ENCODE measurements at regions not wholly inside any gene's neighbourhood (a gene's known extent, or its start where the extent isn't known, plus 50 kb on each side); places are given as distances from the start of the nearest gene placed in this dataset.

DNA sequence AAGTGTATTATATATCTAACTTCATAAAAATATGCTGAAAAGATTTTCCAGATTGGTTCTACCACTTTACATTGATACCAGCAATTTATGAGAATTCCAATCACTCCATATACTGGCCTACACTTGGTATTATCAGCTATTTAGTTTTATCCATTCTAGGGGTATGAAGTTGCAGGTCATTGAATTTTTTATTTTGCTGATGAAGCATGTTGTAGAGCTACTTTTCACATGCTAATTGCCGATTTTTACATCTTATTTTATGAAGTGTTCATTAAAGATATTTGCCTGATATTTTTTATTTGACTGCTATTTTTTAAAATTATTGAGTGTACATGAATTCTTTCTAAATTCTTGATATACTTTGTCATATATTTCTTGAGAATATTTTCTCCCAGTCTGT lies 542.1 kb downstream of the ADCYAP1 start:
- no peak for DNase-seq
- Mint-ChIP-seq H3K4me1 (no peaks in the 10 kb centered on the region), H3K27me3 (no peaks in the 10 kb centered on the region), H3K27ac (no peak overlapping the region), H3K4me3 (no peak overlapping the region), H3K36me3 (no peaks in the 10 kb centered on the region), H3K9me3 (peaks cover 0 to 1% (median 0%) of the 10 kb centered on the region in 7 donors)
- ATAC-seq (ENCODE audit: low read depth in 2 of 2) = no peak

DNA sequence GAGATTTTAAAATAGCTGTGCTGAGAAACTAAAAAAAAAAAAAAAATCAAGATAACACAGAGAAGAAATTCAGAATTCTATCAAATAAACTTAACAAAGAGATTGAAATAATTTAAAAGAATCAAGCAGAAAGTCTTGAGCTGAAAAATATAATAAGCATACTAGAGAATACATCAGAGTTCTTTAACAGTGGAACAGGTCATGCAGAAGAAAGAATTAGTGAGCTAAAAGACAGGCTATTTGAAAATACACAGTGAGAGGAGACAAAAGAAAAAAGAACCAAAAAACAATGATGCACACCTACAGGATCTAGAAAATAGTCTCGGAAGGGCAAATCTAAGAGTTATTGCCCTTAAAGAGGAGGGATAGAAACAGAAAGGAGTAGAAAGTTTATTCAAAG lies 548.1 kb downstream of the ADCYAP1 start:
- Mint-ChIP-seq H3K9me3 (peaks cover 2 to 26% (median 11%) of the 10 kb centered on the region in 7 donors), H3K36me3 (no peaks in the 10 kb centered on the region), H3K4me1 (no peaks in the 10 kb centered on the region), H3K27me3 (no peaks in the 10 kb centered on the region), H3K4me3 (no peak overlapping the region), H3K27ac (peak overlapping the region in 1 of 6 donors; percentile 32)
- ATAC-seq (ENCODE audit: low read depth in 2 of 2) (no peak), DNase-seq (no peak)

DNA sequence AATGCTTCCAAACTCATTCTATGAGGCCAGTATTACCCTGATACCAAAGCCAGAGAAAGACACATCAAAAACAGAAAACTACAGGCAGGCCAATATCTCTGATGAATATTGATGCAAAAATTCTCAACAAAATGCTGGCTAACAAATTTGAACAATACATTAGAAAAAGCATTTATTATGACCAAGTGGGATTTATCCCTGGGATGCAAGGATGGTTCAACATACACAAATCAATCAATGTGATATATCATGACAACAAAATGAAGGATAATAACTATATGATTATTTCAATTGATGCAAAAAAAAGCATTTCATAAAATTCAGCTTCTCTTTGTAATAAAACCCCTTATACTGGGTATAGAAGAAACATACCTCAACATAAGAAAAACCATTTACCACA lies 550.9 kb downstream of the ADCYAP1 start:
- peaks cover 2 to 33% (median 19%) of the 10 kb centered on the region in 7 donors for H3K9me3 Mint-ChIP-seq
- H3K27ac Mint-ChIP-seq = no peak overlapping the region
- ATAC-seq (ENCODE audit: low read depth in 2 of 2) (no peak), DNase-seq (no peak)
- no peak overlapping the region for H3K4me3 Mint-ChIP-seq
- H3K27me3 Mint-ChIP-seq = no peaks in the 10 kb centered on the region
- H3K4me1 Mint-ChIP-seq = no peaks in the 10 kb centered on the region
- no peaks in the 10 kb centered on the region for H3K36me3 Mint-ChIP-seq

DNA sequence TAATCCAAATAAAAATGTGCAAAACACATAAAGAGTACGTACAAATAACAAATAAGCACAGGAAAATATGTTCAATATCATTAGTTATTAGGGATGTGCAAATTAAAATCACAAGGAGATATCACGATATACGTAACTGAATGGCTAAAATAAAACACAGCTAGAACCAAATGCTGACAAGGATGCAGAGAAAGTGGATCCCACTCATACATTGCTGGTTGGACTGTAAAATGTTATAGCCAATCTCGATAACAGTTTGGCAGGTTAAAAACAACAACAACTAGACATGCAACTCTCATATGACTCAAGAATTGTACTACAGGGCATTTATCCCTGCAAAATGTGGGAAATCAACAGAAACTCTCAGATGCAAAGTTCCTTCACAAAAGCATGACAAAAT lies 553.9 kb downstream of the ADCYAP1 start:
- H3K4me3 Mint-ChIP-seq = no peak overlapping the region
- DNase-seq = no peak
- peaks cover 0 to 21% (median 10%) of the 10 kb centered on the region in 7 donors for H3K9me3 Mint-ChIP-seq
- H3K27me3 Mint-ChIP-seq = no peaks in the 10 kb centered on the region
- no peak overlapping the region for H3K27ac Mint-ChIP-seq
- H3K4me1 Mint-ChIP-seq = no peaks in the 10 kb centered on the region
- ATAC-seq (ENCODE audit: low read depth in 2 of 2) = no peak
- no peaks in the 10 kb centered on the region for H3K36me3 Mint-ChIP-seq

DNA sequence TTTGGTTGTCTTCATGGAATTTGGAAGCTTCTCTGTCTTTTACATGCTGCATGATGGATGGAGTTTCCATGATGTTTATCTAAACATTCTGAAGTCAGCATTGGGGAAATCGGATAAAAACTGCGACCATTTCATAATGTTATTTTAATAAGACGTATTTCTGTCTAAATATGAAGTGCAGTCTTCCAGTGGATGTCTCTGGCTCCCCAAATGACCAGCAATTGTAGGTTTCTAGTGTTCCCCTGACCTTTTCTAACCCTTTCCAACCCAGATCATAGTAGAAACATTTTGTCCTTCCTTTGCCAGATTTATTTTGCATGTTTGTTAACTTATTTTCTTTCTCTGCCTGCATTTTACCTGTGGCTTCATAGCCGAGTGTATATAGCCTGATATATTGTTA lies 559.3 kb downstream of the ADCYAP1 start:
- no peak for ATAC-seq (ENCODE audit: low read depth in 2 of 2)
- no peaks in the 10 kb centered on the region for H3K27me3 Mint-ChIP-seq
- peaks cover 0 to 9% (median 3%) of the 10 kb centered on the region in 7 donors for H3K9me3 Mint-ChIP-seq
- no peak for DNase-seq
- no peaks in the 10 kb centered on the region for H3K36me3 Mint-ChIP-seq
- no peak overlapping the region for H3K27ac Mint-ChIP-seq
- no peak overlapping the region for H3K4me3 Mint-ChIP-seq
- no peaks in the 10 kb centered on the region for H3K4me1 Mint-ChIP-seq

DNA sequence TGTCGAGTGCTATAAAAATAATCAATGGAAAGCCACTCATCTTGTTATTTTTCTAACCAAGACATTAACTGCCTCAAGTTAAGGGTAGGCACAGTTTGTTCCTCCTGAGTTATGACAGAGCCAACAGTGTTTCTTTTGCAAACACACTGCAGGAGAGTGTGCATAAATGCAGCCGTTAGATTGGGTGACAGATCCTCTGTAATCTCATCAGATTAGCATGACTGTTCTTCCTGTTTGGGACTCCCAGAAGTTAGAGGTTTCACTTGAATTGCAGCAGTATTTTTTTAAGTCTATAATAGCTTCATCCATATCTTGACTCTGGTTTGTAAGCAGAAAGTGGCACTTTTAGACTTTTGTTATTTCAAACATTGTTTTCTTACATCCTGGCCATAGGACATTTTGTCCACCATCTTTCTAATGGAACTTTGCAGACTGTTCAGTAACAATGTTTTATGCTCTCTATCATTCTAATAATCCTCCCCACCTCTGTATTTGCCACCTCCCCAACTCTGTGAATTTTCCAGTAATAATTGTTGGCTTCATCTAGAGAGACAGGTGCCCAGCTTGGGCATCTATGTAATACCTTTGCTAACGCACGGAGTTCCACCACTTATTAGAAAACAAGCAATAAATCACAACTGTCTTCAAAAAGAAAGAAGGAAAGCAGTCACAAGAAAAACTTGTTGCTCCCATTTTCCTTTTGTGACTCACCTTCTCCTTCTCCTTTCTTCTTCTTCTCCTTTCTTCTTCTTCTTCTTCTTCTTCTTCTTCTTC lies 560.0 kb downstream of the ADCYAP1 start:
- Mint-ChIP-seq H3K27ac (no peak overlapping the region), H3K4me3 (no peak overlapping the region), H3K9me3 (peaks cover 0 to 4% (median 2%) of the 10 kb centered on the region in 7 donors), H3K36me3 (no peaks in the 10 kb centered on the region), H3K4me1 (no peaks in the 10 kb centered on the region), H3K27me3 (no peaks in the 10 kb centered on the region)
- no peak for ATAC-seq (ENCODE audit: low read depth in 2 of 2)
- DNase-seq = no peak

DNA sequence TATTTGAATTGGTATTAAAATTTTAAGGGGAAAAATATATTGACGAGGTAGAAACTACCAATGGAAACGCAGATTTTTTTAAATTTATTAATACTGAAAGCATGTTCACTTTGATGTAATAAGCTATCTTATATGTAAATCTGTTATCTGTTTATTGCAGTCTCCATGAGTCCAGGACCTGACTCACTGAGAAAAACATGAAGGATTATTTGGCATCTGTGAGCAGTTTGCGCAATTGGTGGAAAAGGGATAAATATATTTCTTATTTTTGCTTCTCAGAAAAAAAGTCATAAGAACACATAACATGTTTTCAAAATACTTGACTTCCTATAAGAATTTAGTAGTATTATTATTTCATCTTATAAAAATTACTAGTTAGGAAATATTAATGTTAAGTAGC lies 561.4 kb downstream of the ADCYAP1 start:
- no peaks in the 10 kb centered on the region for H3K27me3 Mint-ChIP-seq
- H3K36me3 Mint-ChIP-seq = no peaks in the 10 kb centered on the region
- H3K27ac Mint-ChIP-seq = no peak overlapping the region
- no peaks in the 10 kb centered on the region for H3K4me1 Mint-ChIP-seq
- DNase-seq (no peak), ATAC-seq (ENCODE audit: low read depth in 2 of 2) (no peak)
- H3K4me3 Mint-ChIP-seq = no peak overlapping the region
- peaks cover 0 to 8% (median 3%) of the 10 kb centered on the region in 7 donors for H3K9me3 Mint-ChIP-seq

DNA sequence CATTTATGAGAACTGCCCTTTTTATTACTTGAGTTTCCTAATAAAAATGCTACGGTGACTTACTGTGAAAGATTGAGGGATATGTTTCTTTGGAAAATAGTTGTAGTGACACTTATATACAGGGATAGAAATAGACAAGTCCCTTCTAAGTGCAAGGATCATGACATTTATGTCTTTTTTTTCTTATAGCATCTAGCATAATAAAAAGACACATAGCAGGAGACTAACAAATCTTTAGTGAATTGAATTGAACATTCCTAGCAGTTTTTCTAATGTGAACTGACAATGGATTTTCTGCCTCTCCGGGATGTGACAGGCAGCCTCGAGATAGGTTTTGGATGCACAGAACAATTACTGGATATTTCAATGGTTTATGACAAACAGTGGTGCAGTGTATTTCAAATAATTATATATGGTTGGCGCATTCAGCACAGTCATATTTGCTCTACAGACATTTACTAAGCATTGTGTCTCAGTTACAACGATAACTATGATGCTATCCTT lies 562.8 kb downstream of the ADCYAP1 start:
- DNase-seq = no peak
- H3K4me3 Mint-ChIP-seq = no peak overlapping the region
- no peaks in the 10 kb centered on the region for H3K4me1 Mint-ChIP-seq
- H3K9me3 Mint-ChIP-seq = peaks cover 0 to 8% (median 3%) of the 10 kb centered on the region in 7 donors
- no peaks in the 10 kb centered on the region for H3K36me3 Mint-ChIP-seq
- no peak for ATAC-seq (ENCODE audit: low read depth in 2 of 2)
- no peaks in the 10 kb centered on the region for H3K27me3 Mint-ChIP-seq
- H3K27ac Mint-ChIP-seq = no peak overlapping the region

DNA sequence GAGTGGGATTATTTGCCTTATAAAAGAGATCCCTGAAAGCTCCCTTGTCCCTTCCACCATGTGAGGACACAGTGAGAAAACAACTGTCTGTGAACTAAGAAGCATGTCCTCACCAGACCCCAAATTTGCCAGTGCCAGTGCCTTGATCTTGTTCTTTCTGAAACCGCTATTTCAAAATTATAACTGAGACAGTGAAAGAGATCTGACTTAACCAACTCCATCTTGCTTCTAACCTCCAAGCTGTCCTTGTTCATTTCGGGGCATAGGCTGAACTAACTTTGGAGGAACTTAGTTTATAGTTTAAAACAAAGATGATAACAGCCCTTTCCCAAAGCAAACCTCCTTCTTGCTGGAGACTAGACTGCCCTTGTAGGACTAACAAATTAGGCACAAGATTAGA lies 563.9 kb downstream of the ADCYAP1 start:
- H3K4me3 Mint-ChIP-seq = no peak overlapping the region
- H3K27ac Mint-ChIP-seq = no peak overlapping the region
- H3K36me3 Mint-ChIP-seq = no peaks in the 10 kb centered on the region
- DNase-seq (no peak), ATAC-seq (ENCODE audit: low read depth in 2 of 2) (no peak)
- H3K27me3 Mint-ChIP-seq = no peaks in the 10 kb centered on the region
- peaks cover 0 to 8% (median 3%) of the 10 kb centered on the region in 7 donors for H3K9me3 Mint-ChIP-seq
- no peaks in the 10 kb centered on the region for H3K4me1 Mint-ChIP-seq

DNA sequence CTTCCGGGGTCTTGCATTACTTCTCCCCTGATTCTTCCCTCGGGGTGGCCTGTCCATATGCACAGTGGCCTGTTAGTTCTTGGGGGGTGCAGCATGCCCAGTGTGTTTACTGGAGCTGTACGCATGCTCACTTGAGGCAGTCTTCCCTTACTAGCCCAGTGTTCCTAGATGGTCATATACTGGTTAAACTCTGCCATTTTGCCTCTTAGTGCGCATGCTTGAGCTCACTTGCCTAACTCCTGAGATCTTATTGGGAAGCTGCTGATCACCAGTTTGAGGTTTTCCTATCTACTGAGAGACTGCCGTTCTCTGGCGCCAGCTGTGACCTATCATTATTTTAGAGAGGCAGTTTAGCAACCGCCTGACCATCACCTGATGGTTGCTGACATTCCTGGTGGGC lies 571.2 kb downstream of the ADCYAP1 start:
- H3K27me3 Mint-ChIP-seq = no peaks in the 10 kb centered on the region
- H3K4me3 Mint-ChIP-seq = no peak overlapping the region
- no peaks in the 10 kb centered on the region for H3K4me1 Mint-ChIP-seq
- DNase-seq (no peak), ATAC-seq (ENCODE audit: low read depth in 2 of 2) (no peak)
- peaks cover 0 to 2% (median 0%) of the 10 kb centered on the region in 7 donors for H3K9me3 Mint-ChIP-seq
- no peaks in the 10 kb centered on the region for H3K36me3 Mint-ChIP-seq
- H3K27ac Mint-ChIP-seq = no peak overlapping the region

DNA sequence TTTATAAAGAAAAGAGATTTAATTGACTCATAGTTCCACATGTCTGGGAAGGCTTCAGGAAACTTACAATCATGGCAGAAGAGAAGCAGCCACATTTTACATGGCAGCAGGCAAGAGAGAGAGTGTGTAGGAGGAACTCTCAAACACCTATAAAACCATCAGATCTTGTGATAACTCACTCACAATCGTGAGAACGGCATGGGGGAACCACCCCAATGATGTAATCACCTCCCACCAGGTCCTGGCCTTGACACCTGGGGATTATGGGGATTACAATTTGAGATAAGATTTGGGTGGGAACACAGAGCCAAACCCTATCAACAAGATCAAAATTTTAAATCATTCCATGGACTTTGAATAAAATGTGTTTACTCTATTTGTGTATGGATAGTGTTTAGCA lies 575.6 kb downstream of the ADCYAP1 start:
- no peaks in the 10 kb centered on the region for H3K9me3 Mint-ChIP-seq
- no peak overlapping the region for H3K4me3 Mint-ChIP-seq
- no peak for ATAC-seq (ENCODE audit: low read depth in 2 of 2)
- no peaks in the 10 kb centered on the region for H3K36me3 Mint-ChIP-seq
- H3K4me1 Mint-ChIP-seq = no peaks in the 10 kb centered on the region
- H3K27me3 Mint-ChIP-seq = peaks cover 0 to 4% (median 0%) of the 10 kb centered on the region in 3 donors
- no peak overlapping the region for H3K27ac Mint-ChIP-seq
- DNase-seq = no peak

DNA sequence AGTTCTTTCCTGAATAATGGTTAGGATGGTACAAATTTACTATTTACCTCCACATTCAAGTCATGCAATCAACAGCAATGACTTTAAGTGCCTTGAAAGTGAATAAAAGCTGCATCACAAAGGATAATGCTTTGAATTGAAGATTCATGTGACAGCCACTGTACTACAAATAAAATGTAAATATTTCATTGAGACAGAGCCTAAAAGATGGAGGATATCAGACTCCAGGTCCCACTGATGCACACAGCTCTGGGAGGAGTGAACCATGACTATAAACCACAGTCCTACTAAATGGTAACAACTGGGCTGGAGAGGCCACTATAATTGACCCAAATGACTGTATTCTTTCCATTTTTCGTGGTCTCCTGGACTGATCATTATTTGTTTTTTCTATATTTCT lies 576.9 kb downstream of the ADCYAP1 start:
- ATAC-seq (ENCODE audit: low read depth in 2 of 2) = no peak
- H3K36me3 Mint-ChIP-seq = no peaks in the 10 kb centered on the region
- peaks cover 0 to 4% (median 0%) of the 10 kb centered on the region in 3 donors for H3K27me3 Mint-ChIP-seq
- no peaks in the 10 kb centered on the region for H3K4me1 Mint-ChIP-seq
- H3K4me3 Mint-ChIP-seq = no peak overlapping the region
- DNase-seq = no peak
- no peaks in the 10 kb centered on the region for H3K9me3 Mint-ChIP-seq
- no peak overlapping the region for H3K27ac Mint-ChIP-seq

DNA sequence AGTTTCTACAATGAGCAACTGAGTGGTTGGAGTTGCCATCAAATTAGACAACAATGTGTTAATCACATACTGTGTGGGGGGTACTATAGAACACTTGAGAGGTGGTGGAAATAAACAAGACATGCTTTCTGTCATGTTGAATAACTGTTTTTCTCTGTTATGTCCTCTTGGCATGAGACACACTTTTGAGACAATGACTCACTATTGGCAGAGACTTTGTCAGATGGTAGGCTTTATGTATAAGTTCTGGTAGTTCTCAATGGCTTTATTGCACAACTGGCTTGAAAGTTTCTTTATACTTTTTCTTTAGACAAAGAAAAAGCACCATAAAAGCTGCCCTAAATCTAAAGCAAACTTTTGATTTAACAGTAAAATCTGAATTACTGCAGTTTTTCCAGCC lies 578.7 kb downstream of the ADCYAP1 start:
- Mint-ChIP-seq H3K36me3 (no peaks in the 10 kb centered on the region), H3K27me3 (peaks cover 0 to 4% (median 0%) of the 10 kb centered on the region in 3 donors), H3K27ac (no peak overlapping the region), H3K4me1 (no peaks in the 10 kb centered on the region), H3K4me3 (no peak overlapping the region), H3K9me3 (peaks cover 0 to 4% (median 0%) of the 10 kb centered on the region in 7 donors)
- no peak for DNase-seq
- ATAC-seq (ENCODE audit: low read depth in 2 of 2) = no peak

DNA sequence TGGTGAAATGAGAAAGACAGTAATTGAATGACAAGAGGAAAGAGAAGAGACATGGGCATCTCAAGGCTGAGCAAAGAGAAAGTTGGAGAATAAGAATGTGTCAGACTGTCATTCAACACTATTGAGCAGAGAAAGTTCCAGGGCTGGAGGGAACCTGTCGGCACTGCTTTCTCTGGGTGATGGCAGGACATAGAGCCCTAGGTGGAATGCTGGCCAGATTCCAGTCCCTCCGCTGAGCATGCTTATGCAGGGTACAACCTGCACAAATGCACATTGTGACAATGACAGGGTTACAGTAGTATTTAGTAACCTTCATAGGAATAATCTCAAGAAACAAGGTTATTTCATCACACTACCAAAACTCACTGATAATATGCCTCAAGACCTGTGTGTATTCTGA lies 582.8 kb downstream of the ADCYAP1 start:
- Mint-ChIP-seq H3K27me3 (peaks cover 0 to 4% (median 0%) of the 10 kb centered on the region in 3 donors), H3K36me3 (no peaks in the 10 kb centered on the region), H3K4me1 (no peaks in the 10 kb centered on the region), H3K27ac (no peak overlapping the region), H3K9me3 (peaks cover 4 to 13% (median 6%) of the 10 kb centered on the region in 7 donors), H3K4me3 (no peak overlapping the region)
- ATAC-seq (ENCODE audit: low read depth in 2 of 2) (no peak), DNase-seq (no peak)

Measured in naive B cell (primary cell).